T-helper 2 cell (primary cell): ENCODE measurements at regions not wholly inside any gene's neighbourhood (a gene's known extent, or its start where the extent isn't known, plus 50 kb on each side); places are given as distances from the start of the nearest gene placed in this dataset.

Source experiments
- DNase-seq, 5 experiments: peaks; one replicate each; pipeline versions ENCODE4 v3.0.0 to v3.0.0-alpha.2; 2012 to 2022

- DNase-seq: no peak
Measured at GRCh38 chr18:44625386-44625785, 55.3 kb upstream of the SETBP1 start.

DNA sequence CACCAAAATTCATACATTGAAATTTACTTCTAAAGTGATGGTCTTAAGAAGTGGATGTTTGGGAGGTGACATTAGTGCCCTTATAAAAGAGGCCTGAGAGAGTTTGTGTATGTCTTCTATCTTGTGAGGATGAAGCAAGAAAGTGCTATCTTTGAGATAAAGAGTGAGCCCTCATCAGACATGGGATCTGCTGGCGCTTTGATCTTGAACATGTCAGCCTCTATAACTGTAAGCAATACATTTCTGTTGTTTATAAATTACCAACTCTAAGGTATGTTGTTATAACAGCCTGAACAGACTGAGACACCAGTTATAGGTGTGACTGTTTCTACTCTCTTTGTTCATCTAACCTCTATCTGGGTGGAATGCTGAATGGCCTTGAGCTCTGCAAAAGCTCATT is 54.5 kb upstream of the SETBP1 start:
- no peak for DNase-seq

GRCh38 chr18:44626807-44627206 is 53.9 kb upstream of the SETBP1 start:
- no peak for DNase-seq

GRCh38 chr18:44627280-44627679 is 53.4 kb upstream of the SETBP1 start:
- no peak for DNase-seq

GRCh38 chr18:44629406-44629805 is 51.3 kb upstream of the SETBP1 start:
- no peak for DNase-seq

DNA sequence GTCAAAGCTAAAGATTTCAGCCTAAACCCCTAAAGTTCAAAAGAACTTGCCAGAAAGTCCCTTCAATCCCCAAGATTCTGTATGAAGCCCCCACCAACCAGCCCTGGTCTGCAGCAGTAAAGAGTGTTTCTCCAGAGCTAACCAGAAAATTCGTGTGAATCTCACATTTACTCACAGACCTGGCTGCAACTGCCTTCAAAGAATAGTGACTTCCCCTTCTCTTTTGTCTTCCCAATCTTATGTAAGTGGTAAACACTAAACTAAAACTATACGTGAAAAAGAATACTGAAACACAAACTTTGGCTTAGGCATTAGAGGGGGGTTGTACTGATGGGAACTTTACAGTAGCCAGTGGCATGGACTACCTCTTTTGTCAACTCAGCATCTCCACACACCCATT is 50.6 kb upstream of the SETBP1 start:
- peak in 1 of 5 experiments; percentile 75 for DNase-seq
